ENCODE measurements at regions not wholly inside any gene's neighbourhood (a gene's known extent, or its start where the extent isn't known, plus 50 kb on each side); places are given as distances from the start of the nearest gene placed in this dataset.

GRCh38 chr13:93017493-93018112, 209.0 kb upstream of the GPC6 start:
- Histone ChIP-seq H3K27ac (no peak overlapping the region), H3K4me3 (no peak overlapping the region), H3K9me3 (peaks cover 0 to 37% of the 10 kb centered on the region in 2 donors), H3K27me3 (no peaks in the 10 kb centered on the region), H3K36me3 (no peaks in the 10 kb centered on the region), H3K4me1 (no peaks in the 10 kb centered on the region)
- TF ChIP-seq, protein P1, sequence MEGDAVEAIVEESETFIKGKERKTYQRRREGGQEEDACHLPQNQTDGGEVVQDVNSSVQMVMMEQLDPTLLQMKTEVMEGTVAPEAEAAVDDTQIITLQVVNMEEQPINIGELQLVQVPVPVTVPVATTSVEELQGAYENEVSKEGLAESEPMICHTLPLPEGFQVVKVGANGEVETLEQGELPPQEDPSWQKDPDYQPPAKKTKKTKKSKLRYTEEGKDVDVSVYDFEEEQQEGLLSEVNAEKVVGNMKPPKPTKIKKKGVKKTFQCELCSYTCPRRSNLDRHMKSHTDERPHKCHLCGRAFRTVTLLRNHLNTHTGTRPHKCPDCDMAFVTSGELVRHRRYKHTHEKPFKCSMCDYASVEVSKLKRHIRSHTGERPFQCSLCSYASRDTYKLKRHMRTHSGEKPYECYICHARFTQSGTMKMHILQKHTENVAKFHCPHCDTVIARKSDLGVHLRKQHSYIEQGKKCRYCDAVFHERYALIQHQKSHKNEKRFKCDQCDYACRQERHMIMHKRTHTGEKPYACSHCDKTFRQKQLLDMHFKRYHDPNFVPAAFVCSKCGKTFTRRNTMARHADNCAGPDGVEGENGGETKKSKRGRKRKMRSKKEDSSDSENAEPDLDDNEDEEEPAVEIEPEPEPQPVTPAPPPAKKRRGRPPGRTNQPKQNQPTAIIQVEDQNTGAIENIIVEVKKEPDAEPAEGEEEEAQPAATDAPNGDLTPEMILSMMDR (IDR thresholded peaks at IDR 0.05): no peak
- intact Hi-C loops (cut with DNase I): no loop called here
- DNase-seq (ENCODE audit: low spot score in 2 of 2): no peak

DNA sequence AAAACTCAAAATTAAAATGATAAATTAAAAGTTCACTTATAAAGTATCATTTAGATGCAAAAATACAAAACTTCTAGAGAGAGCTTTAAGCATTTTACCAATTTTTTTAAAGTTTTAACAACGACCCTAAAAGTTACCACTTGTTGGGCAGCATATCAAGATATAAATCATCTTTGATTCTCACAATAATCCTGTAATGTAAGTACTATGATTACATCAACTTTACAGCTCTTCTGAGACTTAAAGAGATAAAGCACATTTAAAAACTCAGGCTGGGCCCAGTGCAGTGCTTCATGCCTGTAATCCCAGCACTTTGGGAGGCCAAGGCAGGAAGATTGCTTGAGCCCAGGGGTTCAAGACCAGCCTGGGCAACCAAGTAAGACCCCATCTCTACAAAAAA, 202.7 kb upstream of the GPC6 start:
- no peaks in the 10 kb centered on the region for H3K27me3 ChIP-seq
- H3K4me1 ChIP-seq: no peaks in the 10 kb centered on the region
- no peak overlapping the region for H3K27ac ChIP-seq
- no peak for DNase-seq (ENCODE audit: low spot score in 2 of 2)
- no peak overlapping the region for H3K4me3 ChIP-seq
- intact Hi-C loops (cut with DNase I): no loop called here
- H3K36me3 ChIP-seq: no peaks in the 10 kb centered on the region
- TF ChIP-seq, protein P1 (IDR thresholded peaks at IDR 0.05): no peak
- no peaks in the 10 kb centered on the region for H3K9me3 ChIP-seq

DNA sequence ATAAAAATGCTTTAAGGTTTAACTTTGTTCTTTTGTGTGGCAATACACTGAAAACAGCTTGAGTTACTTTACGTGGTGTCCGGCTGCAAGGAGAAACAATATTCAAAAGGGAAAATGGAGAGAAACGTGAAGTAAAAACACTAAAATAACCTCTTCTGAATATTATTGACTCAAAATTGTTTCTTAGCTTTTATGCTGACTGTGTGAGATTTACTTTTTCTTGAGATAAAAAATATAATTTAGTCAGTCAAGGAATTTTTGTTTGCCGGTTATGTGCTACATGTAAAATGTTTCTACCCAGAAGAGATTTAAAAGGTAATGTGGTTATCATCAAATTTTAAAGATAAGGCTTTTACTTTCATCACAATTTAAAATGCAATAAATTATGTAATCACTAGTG, 200.6 kb upstream of the GPC6 start:
- Histone ChIP-seq H3K4me1 (no peaks in the 10 kb centered on the region), H3K27ac (no peak overlapping the region), H3K4me3 (no peak overlapping the region), H3K36me3 (no peaks in the 10 kb centered on the region), H3K27me3 (no peaks in the 10 kb centered on the region), H3K9me3 (no peaks in the 10 kb centered on the region)
- TF ChIP-seq, protein P1 (IDR thresholded peaks at IDR 0.05): no peak
- intact Hi-C loops (cut with DNase I): no loop called here
- no peak for DNase-seq (ENCODE audit: low spot score in 2 of 2)

- Histone ChIP-seq H3K4me1 (no peaks in the 10 kb centered on the region), H3K27ac (no peak overlapping the region), H3K9me3 (no peaks in the 10 kb centered on the region), H3K4me3 (no peak overlapping the region), H3K27me3 (no peaks in the 10 kb centered on the region), H3K36me3 (no peaks in the 10 kb centered on the region)
- DNase-seq (ENCODE audit: low spot score in 2 of 2): no peak
- intact Hi-C loops (cut with DNase I): no loop called here
- TF ChIP-seq, protein P1 (IDR thresholded peaks at IDR 0.05): no peak
These were observed 197.1 kb upstream of the GPC6 start for GRCh38 chr13:93029536-93029935.

- H3K36me3 ChIP-seq: no peaks in the 10 kb centered on the region
- TF ChIP-seq, protein P1 (IDR thresholded peaks at IDR 0.05): no peak
- H3K4me3 ChIP-seq: no peak overlapping the region
- H3K4me1 ChIP-seq: no peaks in the 10 kb centered on the region
- no peak overlapping the region for H3K27ac ChIP-seq
- no peak for DNase-seq (ENCODE audit: low spot score in 2 of 2)
- H3K27me3 ChIP-seq: no peaks in the 10 kb centered on the region
- intact Hi-C loops (cut with DNase I): no loop called here
- H3K9me3 ChIP-seq: no peaks in the 10 kb centered on the region
These were observed 190.2 kb upstream of the GPC6 start for GRCh38 chr13:93036380-93036779.

DNA sequence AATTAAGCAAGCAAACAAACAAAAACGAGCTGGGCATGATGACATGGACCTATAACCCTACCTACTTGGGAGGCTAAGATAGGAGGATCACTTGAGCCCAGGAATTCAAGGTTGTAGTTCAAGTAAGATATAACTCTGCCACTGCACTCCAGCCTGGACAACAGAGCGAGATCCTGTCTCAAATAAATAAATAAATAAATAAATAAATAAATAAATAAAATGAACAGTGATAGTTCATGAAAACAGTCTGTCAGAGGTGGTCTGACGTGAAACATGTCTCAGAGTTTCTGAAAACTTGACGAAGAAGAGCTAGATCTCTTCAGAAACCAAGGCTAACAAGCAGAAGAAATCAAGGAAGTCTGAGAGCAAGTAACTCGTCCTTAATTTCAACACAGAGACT, 188.8 kb upstream of the GPC6 start:
- TF ChIP-seq, protein P1 (IDR thresholded peaks at IDR 0.05): no peak
- H3K36me3 ChIP-seq: no peaks in the 10 kb centered on the region
- H3K9me3 ChIP-seq: no peaks in the 10 kb centered on the region
- H3K27me3 ChIP-seq: no peaks in the 10 kb centered on the region
- DNase-seq (ENCODE audit: low spot score in 2 of 2): no peak
- no peak overlapping the region for H3K27ac ChIP-seq
- no peak overlapping the region for H3K4me3 ChIP-seq
- intact Hi-C loops (cut with DNase I): no loop called here
- H3K4me1 ChIP-seq: no peaks in the 10 kb centered on the region

Measured in ascending aorta (tissue), 2 donors.